ENCODE measurements at regions not wholly inside any gene's neighbourhood (a gene's known extent, or its start where the extent isn't known, plus 50 kb on each side); places are given as distances from the start of the nearest gene placed in this dataset.
A peak's percentile ranks its signal among the peaks of the same experiment; 100 is the strongest.

DNA sequence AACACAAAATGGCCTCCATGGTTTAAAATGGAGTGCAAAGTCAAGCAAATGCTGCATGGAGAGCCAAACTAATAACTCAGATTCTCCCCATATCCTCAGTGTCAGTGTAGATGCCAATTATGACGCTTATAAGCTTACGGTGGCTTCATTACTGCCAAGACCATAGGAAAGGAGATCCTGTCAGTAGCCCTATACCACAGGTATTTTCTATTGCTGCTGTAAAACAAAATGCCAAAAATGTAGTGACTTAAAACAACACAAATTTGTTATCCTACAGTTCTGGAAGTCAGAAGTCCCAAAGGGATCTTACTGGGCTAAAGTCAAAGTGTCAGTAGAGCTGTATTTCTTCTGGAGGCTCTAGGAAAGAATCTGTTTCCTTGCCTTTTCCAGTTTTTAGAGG lies 149.8 kb upstream of the GBE1 start:
- no peak for ATAC-seq
- TF ChIP-seq, protein P1, sequence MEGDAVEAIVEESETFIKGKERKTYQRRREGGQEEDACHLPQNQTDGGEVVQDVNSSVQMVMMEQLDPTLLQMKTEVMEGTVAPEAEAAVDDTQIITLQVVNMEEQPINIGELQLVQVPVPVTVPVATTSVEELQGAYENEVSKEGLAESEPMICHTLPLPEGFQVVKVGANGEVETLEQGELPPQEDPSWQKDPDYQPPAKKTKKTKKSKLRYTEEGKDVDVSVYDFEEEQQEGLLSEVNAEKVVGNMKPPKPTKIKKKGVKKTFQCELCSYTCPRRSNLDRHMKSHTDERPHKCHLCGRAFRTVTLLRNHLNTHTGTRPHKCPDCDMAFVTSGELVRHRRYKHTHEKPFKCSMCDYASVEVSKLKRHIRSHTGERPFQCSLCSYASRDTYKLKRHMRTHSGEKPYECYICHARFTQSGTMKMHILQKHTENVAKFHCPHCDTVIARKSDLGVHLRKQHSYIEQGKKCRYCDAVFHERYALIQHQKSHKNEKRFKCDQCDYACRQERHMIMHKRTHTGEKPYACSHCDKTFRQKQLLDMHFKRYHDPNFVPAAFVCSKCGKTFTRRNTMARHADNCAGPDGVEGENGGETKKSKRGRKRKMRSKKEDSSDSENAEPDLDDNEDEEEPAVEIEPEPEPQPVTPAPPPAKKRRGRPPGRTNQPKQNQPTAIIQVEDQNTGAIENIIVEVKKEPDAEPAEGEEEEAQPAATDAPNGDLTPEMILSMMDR (IDR thresholded peaks at IDR 0.05), result no peak
- no peaks in the 10 kb centered on the region for H3K4me1 ChIP-seq
- intact Hi-C loops (cut with DNase I), result no loop called here
- no peaks in the 10 kb centered on the region for H3K36me3 ChIP-seq
- no peak overlapping the region for H3K4me3 ChIP-seq
- H3K27ac ChIP-seq, result no peak overlapping the region
- no peaks in the 10 kb centered on the region for H3K27me3 ChIP-seq (ENCODE audit: low read depth)
- H3K9me3 ChIP-seq, result no peaks in the 10 kb centered on the region
- no peak for DNase-seq

DNA sequence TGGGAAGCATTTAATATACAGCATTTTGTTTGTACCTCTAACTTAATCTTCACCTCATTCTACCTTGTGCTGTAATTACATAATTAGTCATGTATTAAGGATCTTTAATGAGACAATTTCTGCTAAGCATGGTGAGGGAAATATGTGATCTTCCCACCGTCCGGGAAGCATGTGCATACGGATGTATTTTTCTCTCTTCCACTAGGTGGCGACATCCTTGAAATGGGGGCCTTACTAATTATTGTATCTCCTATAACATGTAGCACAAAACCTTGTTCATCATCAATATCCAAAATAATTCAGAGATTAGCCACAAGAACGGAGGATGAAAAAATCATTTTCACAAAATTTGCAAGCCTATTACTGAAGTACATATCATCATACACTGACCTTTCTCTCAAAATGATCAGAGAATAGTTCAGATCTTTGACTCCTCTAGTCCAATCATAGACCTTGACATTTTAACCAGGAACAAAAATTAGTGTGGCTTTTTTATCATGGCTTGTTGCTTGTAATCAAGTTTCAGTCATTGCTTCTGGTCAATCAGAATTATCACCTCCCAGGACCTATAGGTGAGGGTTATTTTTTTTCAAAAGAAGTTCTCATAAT lies 148.9 kb upstream of the GBE1 start:
- Histone ChIP-seq H3K4me1 (no peaks in the 10 kb centered on the region), H3K4me3 (no peak overlapping the region), H3K27ac (no peak overlapping the region), H3K36me3 (no peaks in the 10 kb centered on the region), H3K9me3 (no peaks in the 10 kb centered on the region), H3K27me3 (ENCODE audit: low read depth) (no peaks in the 10 kb centered on the region)
- peak; percentile 59 to 65 for ATAC-seq
- intact Hi-C loops (cut with DNase I), result no loop called here
- TF ChIP-seq, protein P1 (IDR thresholded peaks at IDR 0.05), result peak; percentile 74
- DNase-seq, result no peak

DNA sequence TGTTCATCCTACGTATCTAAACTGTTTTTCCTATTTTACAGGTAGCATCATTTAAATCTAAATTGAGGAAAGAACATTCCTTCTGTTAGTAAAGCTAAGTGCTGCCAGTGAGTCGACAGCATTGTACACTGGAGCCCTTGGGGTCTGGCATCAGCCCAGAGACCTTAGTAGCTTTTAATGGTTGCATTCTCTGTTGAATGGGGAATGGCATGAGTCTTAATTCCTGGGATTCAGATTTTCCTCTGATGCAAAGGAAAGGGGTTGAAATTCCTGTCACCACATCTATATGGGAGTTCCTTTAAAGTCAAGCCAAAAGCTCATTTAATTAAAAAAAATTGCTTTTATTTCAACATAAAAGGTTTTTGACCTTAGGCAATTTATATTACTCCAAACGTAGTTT lies 148.4 kb upstream of the GBE1 start:
- no peaks in the 10 kb centered on the region for H3K4me1 ChIP-seq
- H3K4me3 ChIP-seq, result no peak overlapping the region
- no peak for DNase-seq
- H3K36me3 ChIP-seq, result no peaks in the 10 kb centered on the region
- TF ChIP-seq, protein P1 (IDR thresholded peaks at IDR 0.05), result no peak
- no peaks in the 10 kb centered on the region for H3K27me3 ChIP-seq (ENCODE audit: low read depth)
- no peak for ATAC-seq
- intact Hi-C loops (cut with DNase I), result no loop called here
- H3K27ac ChIP-seq, result no peak overlapping the region
- no peaks in the 10 kb centered on the region for H3K9me3 ChIP-seq

- Histone ChIP-seq H3K27me3 (ENCODE audit: low read depth) (no peaks in the 10 kb centered on the region), H3K9me3 (no peaks in the 10 kb centered on the region), H3K4me3 (no peak overlapping the region), H3K36me3 (no peaks in the 10 kb centered on the region), H3K27ac (no peak overlapping the region), H3K4me1 (no peaks in the 10 kb centered on the region)
- ATAC-seq (no peak), DNase-seq (no peak)
- TF ChIP-seq, protein P1 (IDR thresholded peaks at IDR 0.05), result no peak
- intact Hi-C loops (cut with DNase I), result no loop called here
These were observed 147.1 kb upstream of the GBE1 start for GRCh38 chr3:81908561-81908960.

DNA sequence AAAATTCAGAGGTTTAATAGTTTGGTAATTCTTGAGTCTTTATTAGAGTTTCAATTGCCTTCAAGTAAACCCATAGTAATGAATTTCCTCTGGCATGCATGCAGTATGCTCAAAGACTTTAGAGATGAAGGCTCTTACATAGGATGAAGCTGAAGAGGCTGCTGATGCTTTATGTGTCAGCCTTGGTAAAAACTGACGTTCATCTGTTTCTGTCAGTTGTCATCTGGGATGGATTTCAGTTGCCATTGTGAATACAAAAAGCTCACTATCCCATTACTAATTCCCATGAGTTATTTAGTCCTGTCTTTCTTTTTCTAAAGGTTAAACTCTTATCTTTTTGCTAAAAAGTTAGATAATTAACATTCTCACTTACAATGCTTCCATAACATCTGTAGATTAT lies 136.9 kb upstream of the GBE1 start:
- H3K27me3 ChIP-seq (ENCODE audit: low read depth), result no peaks in the 10 kb centered on the region
- no peaks in the 10 kb centered on the region for H3K36me3 ChIP-seq
- TF ChIP-seq, protein P1 (IDR thresholded peaks at IDR 0.05), result no peak
- H3K27ac ChIP-seq, result no peak overlapping the region
- H3K4me1 ChIP-seq, result no peaks in the 10 kb centered on the region
- DNase-seq (no peak), ATAC-seq (no peak)
- intact Hi-C loops (cut with DNase I), result no loop called here
- no peak overlapping the region for H3K4me3 ChIP-seq
- H3K9me3 ChIP-seq, result no peaks in the 10 kb centered on the region

DNA sequence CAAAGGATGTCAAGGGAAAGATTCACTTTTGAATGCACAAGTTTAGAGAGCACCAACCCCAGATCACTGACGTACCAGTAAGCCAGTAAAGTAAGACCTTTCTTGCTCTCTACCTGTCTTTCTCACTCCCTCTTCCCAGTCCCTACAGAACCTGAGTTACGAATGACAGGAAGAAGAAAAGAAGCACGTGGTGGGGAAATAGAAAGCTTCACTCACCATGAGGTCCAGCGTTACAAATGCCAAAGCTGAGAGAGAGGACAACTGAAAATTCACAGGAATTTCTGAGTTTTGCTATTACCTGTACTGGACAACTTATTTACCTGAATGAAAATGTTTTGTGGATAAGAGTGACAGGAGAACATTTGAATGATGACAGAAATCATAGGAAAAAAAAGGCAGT lies 133.2 kb upstream of the GBE1 start:
- ATAC-seq (no peak), DNase-seq (no peak)
- no peaks in the 10 kb centered on the region for H3K36me3 ChIP-seq
- no peak overlapping the region for H3K27ac ChIP-seq
- H3K4me3 ChIP-seq, result no peak overlapping the region
- no peaks in the 10 kb centered on the region for H3K9me3 ChIP-seq
- H3K27me3 ChIP-seq (ENCODE audit: low read depth), result no peaks in the 10 kb centered on the region
- intact Hi-C loops (cut with DNase I), result no loop called here
- no peaks in the 10 kb centered on the region for H3K4me1 ChIP-seq
- TF ChIP-seq, protein P1 (IDR thresholded peaks at IDR 0.05), result no peak
